IMR-90 (cell line): ENCODE measurements at regions not wholly inside any gene's neighbourhood (a gene's known extent, or its start where the extent isn't known, plus 50 kb on each side); places are given as distances from the start of the nearest gene placed in this dataset.

Experiments
- ATAC-seq: fragments of 200-7000 bp; cut with Tn5 transposase; 2 replicates; pipeline ENCODE4 v1.9.1; 2020; ENCODE audit warnings: low read depth, mild to moderate bottlenecking, moderate library complexity
- BruUV-seq: library from RNA; stranded (reverse); fragments of 400-500 nt; replicated peaks from 2 replicates; lab custom pipeline; 2021; lab: Mats Ljungman, UMichigan
- CTCF ChIA-PET: fragments of 300-600 bp; formaldehyde crosslinking; extraction: SDS; loops from one replicate; lab custom pipeline; 2021; ENCODE audit warnings: antibody characterized with exemption; lab: Yijun Ruan, JAX
- POLR2A ChIA-PET: fragments of 300-600 bp; sonication (Branson Sonifier 250); formaldehyde crosslinking; loops from one replicate; lab custom pipeline; 2022; ENCODE audit warnings: antibody characterized with exemption; ENCODE audit not compliant: unreplicated experiment; lab: Charles Lee
- DNase-seq: peaks from one replicate; pipeline ENCODE4 v3.0.0; 2013
- H2AFZ ChIP-seq: replicated peaks from 2 replicates; pipeline ENCODE3; 2013; ENCODE audit warnings: low read length, mild to moderate bottlenecking; ENCODE audit not compliant: poor library complexity
- H2AK5ac ChIP-seq: 2 replicates; pipeline ENCODE4 v1.6.1; 2013; ENCODE audit warnings: low read depth, low read length, inconsistent platforms
- H2AK9ac ChIP-seq: replicated peaks from 2 replicates; pipeline ENCODE3; 2013; ENCODE audit warnings: mild to moderate bottlenecking, low read depth, low read length, moderate library complexity; ENCODE audit not compliant: poor library complexity
- H2BK120ac ChIP-seq: 2 replicates; pipeline ENCODE4 v1.6.1; 2013; ENCODE audit warnings: low read depth, low read length, inconsistent platforms
- H2BK15ac ChIP-seq: 3 replicates; pipeline ENCODE4 v1.6.1; 2013; ENCODE audit warnings: low read depth, low read length, inconsistent platforms
- H2BK20ac ChIP-seq: 2 replicates; pipeline ENCODE4 v1.6.1; 2013; ENCODE audit warnings: low read depth, mild to moderate bottlenecking, inconsistent platforms, low read length, moderate library complexity
- H2BK5ac ChIP-seq: 2 replicates; pipeline ENCODE4 v1.6.1; 2013; ENCODE audit warnings: mild to moderate bottlenecking, low read depth, low read length, inconsistent platforms; ENCODE audit not compliant: poor library complexity, severe bottlenecking
- H3K14ac ChIP-seq: replicated peaks from 2 replicates; pipeline ENCODE4 v1.6.1; 2013; ENCODE audit warnings: low read depth, low read length, inconsistent platforms
- H3K18ac ChIP-seq: 2 replicates; pipeline ENCODE4 v1.6.1; 2013; ENCODE audit warnings: low read depth, low read length, control low read depth
- H3K23ac ChIP-seq: 2 replicates; pipeline ENCODE4 v1.6.1; 2013; ENCODE audit warnings: low read depth, low read length, inconsistent platforms
- H3K27ac ChIP-seq: 2 replicates; pipeline ENCODE4 v1.5.1; 2013; ENCODE audit warnings: mild to moderate bottlenecking, control low read depth, low read length; ENCODE audit not compliant: insufficient read depth
- H3K27me3 ChIP-seq: 2 replicates; pipeline ENCODE4 v1.6.1; 2013; ENCODE audit warnings: low read length; ENCODE audit not compliant: control insufficient read depth, insufficient read depth
- H3K36me3 ChIP-seq: 2 replicates; pipeline ENCODE4 v1.6.1; 2013; ENCODE audit warnings: low read length, mixed read lengths; ENCODE audit not compliant: control insufficient read depth, insufficient read depth
- H3K4ac ChIP-seq: 2 replicates; pipeline ENCODE4 v1.6.1; 2013; ENCODE audit warnings: low read depth, low read length, inconsistent platforms
- H3K4me1 ChIP-seq: 2 replicates; pipeline ENCODE4 v1.6.1; 2013; ENCODE audit warnings: low read length, mixed read lengths; ENCODE audit not compliant: control insufficient read depth, insufficient read depth
- H3K4me2 ChIP-seq: 2 replicates; pipeline ENCODE4 v1.6.1; 2013; ENCODE audit warnings: low read depth, mild to moderate bottlenecking, control low read depth, low read length, moderate library complexity
- H3K4me3 ChIP-seq: 2 replicates; pipeline ENCODE4 v1.5.1; 2013; ENCODE audit warnings: low read depth, mild to moderate bottlenecking, control low read depth, low read length, moderate library complexity; ENCODE audit not compliant: insufficient read depth
- H3K56ac ChIP-seq: 2 replicates; pipeline ENCODE4 v1.6.1; 2013; ENCODE audit warnings: low read length, inconsistent platforms; ENCODE audit not compliant: insufficient read depth; ENCODE audit errors: extremely low read depth
- H3K79me1 ChIP-seq, 2 experiments: 2 replicates each; pipeline ENCODE4 v1.6.1; 2013; ENCODE audit warnings: low read length in 2 of 2, inconsistent platforms in 1 of 2, low read depth in 1 of 2
- H3K9ac ChIP-seq: 2 replicates; pipeline ENCODE4 v1.6.1; 2013; ENCODE audit warnings: low read depth, low read length, control low read depth
- H3K9me1 ChIP-seq: 2 replicates; pipeline ENCODE4 v1.6.1; 2013; ENCODE audit warnings: low read length, inconsistent platforms; ENCODE audit not compliant: insufficient read depth
- H3K9me3 ChIP-seq: 2 replicates; pipeline ENCODE4 v1.6.1; 2013; ENCODE audit warnings: low read length; ENCODE audit not compliant: control insufficient read depth, insufficient read depth
- H4K20me1 ChIP-seq: 2 replicates; pipeline ENCODE4 v1.6.1; 2013; ENCODE audit warnings: low read length, inconsistent platforms; ENCODE audit not compliant: insufficient read depth
- H4K5ac ChIP-seq: 2 replicates; pipeline ENCODE4 v1.6.1; 2013; ENCODE audit warnings: mild to moderate bottlenecking, low read depth, low read length, control low read depth
- H4K8ac ChIP-seq, 2 experiments: 2 replicates each; pipeline ENCODE4 v1.6.1; 2013; ENCODE audit warnings: low read depth in 2 of 2, low read length in 2 of 2, control low read depth in 1 of 2, inconsistent platforms in 1 of 2
- H4K91ac ChIP-seq: 2 replicates; pipeline ENCODE4 v1.6.1; 2013; ENCODE audit warnings: low read depth, low read length, inconsistent platforms; ENCODE audit not compliant: insufficient read depth
- BHLHE40 ChIP-seq: fragments of 150-350 bp; IDR thresholded peaks from 2 replicates; pipeline ENCODE4 v1.6.1; 2016; ENCODE audit warnings: mild to moderate bottlenecking, low read depth, low read length
- CEBPB ChIP-seq: IDR thresholded peaks from 2 replicates; pipeline ENCODE4 v1.6.1; 2012; ENCODE audit warnings: low read depth, low read length, improper control_type of control experiment
- CHD1 ChIP-seq: IDR thresholded peaks from 2 replicates; pipeline ENCODE4 v1.6.1; 2012; ENCODE audit warnings: low read depth, low read length, improper control_type of control experiment
- CTCF ChIP-seq: conservative IDR thresholded peaks from 2 replicates; pipeline ENCODE4 v1.5.1; 2012; ENCODE audit warnings: mild to moderate bottlenecking, low read depth, low read length, improper control_type of control experiment
- ELK1 ChIP-seq: fragments of 150-350 bp; IDR thresholded peaks from 2 replicates; pipeline ENCODE4 v1.6.1; 2016; ENCODE audit warnings: low read depth, mild to moderate bottlenecking, low read length, moderate library complexity, borderline replicate concordance
- FOS ChIP-seq: fragments of 150-350 bp; IDR thresholded peaks from 2 replicates; pipeline ENCODE4 v1.6.1; 2016; ENCODE audit warnings: low read depth, low read length
- MAFK ChIP-seq: IDR thresholded peaks from 2 replicates; pipeline ENCODE4 v1.6.1; 2012; ENCODE audit warnings: low read depth, low read length, improper control_type of control experiment
- MAZ ChIP-seq: IDR thresholded peaks from 2 replicates; pipeline ENCODE4 v1.6.1; 2012; ENCODE audit warnings: low read depth, mild to moderate bottlenecking, low read length, improper control_type of control experiment, moderate library complexity, borderline replicate concordance
- MXI1 ChIP-seq: IDR thresholded peaks from 2 replicates; pipeline ENCODE4 v1.6.1; 2012; ENCODE audit warnings: low read depth, mild to moderate bottlenecking, low read length, moderate library complexity, borderline replicate concordance
- NFE2L2 ChIP-seq: fragments of 150-350 bp; IDR thresholded peaks from 2 replicates; pipeline ENCODE4 v1.6.1; 2016; ENCODE audit warnings: low read depth, mild to moderate bottlenecking, low read length
- POLR2A ChIP-seq: IDR thresholded peaks from 2 replicates; pipeline ENCODE4 v1.6.1; 2012; ENCODE audit warnings: mild to moderate bottlenecking, low read depth, low read length
- RAD21 ChIP-seq: IDR thresholded peaks from 2 replicates; pipeline ENCODE4 v1.6.1; 2012; ENCODE audit warnings: low read length, improper control_type of control experiment
- RCOR1 ChIP-seq: IDR thresholded peaks from 2 replicates; pipeline ENCODE4 v1.6.1; 2012; ENCODE audit warnings: mild to moderate bottlenecking, low read length, improper control_type of control experiment; ENCODE audit not compliant: insufficient replicate concordance
- RFX5 ChIP-seq: IDR thresholded peaks from 2 replicates; pipeline ENCODE4 v1.8.0; 2012; ENCODE audit warnings: low read depth, mild to moderate bottlenecking, low read length, moderate library complexity
- SMC3 ChIP-seq: fragments of 150-350 bp; IDR thresholded peaks from 2 replicates; pipeline ENCODE4 v1.6.1; 2016; ENCODE audit warnings: low read depth, mild to moderate bottlenecking, antibody characterized with exemption, low read length, moderate library complexity
- USF2 ChIP-seq: fragments of 150-350 bp; IDR thresholded peaks from 2 replicates; pipeline ENCODE4 v1.6.1; 2017; ENCODE audit warnings: mild to moderate bottlenecking, antibody characterized with exemption, low read length, low read depth
- WGBS, 2 experiments: methylation state at CpG; one replicate each; pipeline versions ENCODE4 v1.1.5 to v1.1.7; 2013; ENCODE audit warnings: missing lambda C conversion rate in 2 of 2; ENCODE audit not compliant: insufficient read length in 1 of 2; ENCODE audit errors: extremely low coverage in 2 of 2; 5-methylcytosine and 5-hydroxymethylcytosine counted together
- dilution Hi-C: fragments of 300-500 bp; cut with HindIII; formaldehyde crosslinking; loops from one replicate; pipeline ENCODE4 v1.14.3; 2018; ENCODE audit warnings: low sequenced_read_pairs; ENCODE audit not compliant: unreplicated experiment
- in situ Hi-C: fragments of 300-500 bp; cut with MboI; formaldehyde crosslinking; loops from 3 replicates; pipeline ENCODE4 v1.14.3; 2019; ENCODE audit warnings: low sequenced_read_pairs, inconsistent platforms, mixed read lengths
- intact Hi-C: fragments of 100-400 bp; cut with micrococcal nuclease; formaldehyde crosslinking; loops from 2 replicates; pipeline ENCODE4 v1.10.0; 2022

GRCh38 chrX:96052078-96052477 lies 632.6 kb upstream of the DIAPH2 start:
- ATAC-seq (no peak), DNase-seq (no peak)
- no peak overlapping the region for H3K4ac ChIP-seq
- no TSS peak for BruUV-seq
- no peak overlapping the region for H2BK20ac ChIP-seq
- no peaks in the 10 kb centered on the region for H3K9me1 ChIP-seq
- no peak for TF ChIP-seq BHLHE40
- no peak for TF ChIP-seq RFX5
- no peak for TF ChIP-seq MAFK
- no peak for TF ChIP-seq USF2
- TF ChIP-seq POLR2A: no peak
- no peak for TF ChIP-seq FOS
- TF ChIP-seq RCOR1: no peak
- no peak for TF ChIP-seq SMC3
- no peak for TF ChIP-seq MAZ
- TF ChIP-seq MXI1: no peak
- no peak for TF ChIP-seq CHD1
- no peak for TF ChIP-seq CTCF
- TF ChIP-seq NFE2L2: no peak
- TF ChIP-seq ELK1: no peak
- TF ChIP-seq RAD21: no peak
- no peak for TF ChIP-seq CEBPB
- H3K4me3 ChIP-seq: no peak overlapping the region
- H3K79me1 ChIP-seq: no peaks in the 10 kb centered on the region
- WGBS, 2 experiments: no CpG with 5 or more reads among the region's 2 CpGs
- no peak overlapping the region for H3K9ac ChIP-seq
- H4K8ac ChIP-seq: no peak overlapping the region
- POLR2A ChIA-PET: no interaction called here
- H3K18ac ChIP-seq: no peak overlapping the region
- H3K27me3 ChIP-seq: no peaks in the 10 kb centered on the region
- H3K27ac ChIP-seq: no peak overlapping the region
- no peak overlapping the region for H2BK5ac ChIP-seq
- H2AK5ac ChIP-seq: no peak overlapping the region
- no peak overlapping the region for H4K91ac ChIP-seq
- no peak overlapping the region for H2AFZ ChIP-seq
- H2BK15ac ChIP-seq: no peak overlapping the region
- no peak overlapping the region for H2BK120ac ChIP-seq
- in situ Hi-C loops: no loop called here
- H3K4me2 ChIP-seq: no peak overlapping the region
- no peak overlapping the region for H3K23ac ChIP-seq
- dilution Hi-C loops: no loop called here
- no peaks in the 10 kb centered on the region for H3K4me1 ChIP-seq
- H2AK9ac ChIP-seq: no peak overlapping the region
- no peak overlapping the region for H3K14ac ChIP-seq
- CTCF ChIA-PET: no interaction called here
- no peak overlapping the region for H4K5ac ChIP-seq
- no peaks in the 10 kb centered on the region for H3K9me3 ChIP-seq
- H3K56ac ChIP-seq: no peak overlapping the region
- intact Hi-C loops: no loop called here
- H3K36me3 ChIP-seq: no peaks in the 10 kb centered on the region
- H4K20me1 ChIP-seq: no peaks in the 10 kb centered on the region
